ENCODE measurements at regions not wholly inside any gene's neighbourhood (a gene's known extent, or its start where the extent isn't known, plus 50 kb on each side); places are given as distances from the start of the nearest gene placed in this dataset.
"Not testable (repeated sequence)": the region's sequence is repeated elsewhere in the genome, so short reads cannot be mapped to it uniquely, and the experiment has no call there.

- WGBS, 2 experiments (ENCODE audit: insufficient coverage in 2 of 2): 91 to 100% methylated on average over 1 of the region's 1 CpG
- no peak overlapping the region for H3K4me3 ChIP-seq (ENCODE audit: extremely low read depth, insufficient read depth, low read length, poor library complexity, severe bottlenecking)
These were observed 775.5 kb downstream of the RNF144A start for GRCh38 chr2:7692657-7693161.

GRCh38 chr2:7693246-7694075 is 776.2 kb downstream of the RNF144A start:
- Histone ChIP-seq H3K36me3 (ENCODE audit: control insufficient read depth, insufficient read depth, low read length) (no peaks in the 10 kb centered on the region), H3K4me3 (ENCODE audit: extremely low read depth, insufficient read depth, low read length, poor library complexity, severe bottlenecking) (no peak overlapping the region), H3K4me1 (ENCODE audit: control insufficient read depth, insufficient read depth, low read length, poor library complexity, severe bottlenecking) (no peaks in the 10 kb centered on the region), H3K9me3 (ENCODE audit: control insufficient read depth, low read length) (no peaks in the 10 kb centered on the region), H3K27ac (ENCODE audit: low read depth, low read length, severe bottlenecking) (no peak overlapping the region)
- WGBS, 2 experiments (ENCODE audit: insufficient coverage in 2 of 2): 86 to 89% methylated on average over 7 to 9 of the region's 9 CpGs

More at GRCh38 chr2:7692657-7693161, 775.5 kb downstream of the RNF144A start:
- Histone ChIP-seq H3K9me3 (ENCODE audit: control insufficient read depth, low read length) (no peaks in the 10 kb centered on the region), H3K36me3 (ENCODE audit: control insufficient read depth, insufficient read depth, low read length) (no peaks in the 10 kb centered on the region), H3K27ac (ENCODE audit: low read depth, low read length, severe bottlenecking) (no peak overlapping the region), H3K4me1 (ENCODE audit: control insufficient read depth, insufficient read depth, low read length, poor library complexity, severe bottlenecking) (no peaks in the 10 kb centered on the region)

- no peaks in the 10 kb centered on the region for H3K4me1 ChIP-seq (ENCODE audit: control insufficient read depth, insufficient read depth, low read length, poor library complexity, severe bottlenecking)
- H3K9me3 ChIP-seq (ENCODE audit: control insufficient read depth, low read length): no peaks in the 10 kb centered on the region
- no peak overlapping the region for H3K27ac ChIP-seq (ENCODE audit: low read depth, low read length, severe bottlenecking)
- no peaks in the 10 kb centered on the region for H3K36me3 ChIP-seq (ENCODE audit: control insufficient read depth, insufficient read depth, low read length)
- H3K4me3 ChIP-seq (ENCODE audit: extremely low read depth, insufficient read depth, low read length, poor library complexity, severe bottlenecking): no peak overlapping the region
- WGBS, 2 experiments (ENCODE audit: insufficient coverage in 2 of 2): 89 to 95% methylated on average over 8 to 11 of the region's 12 CpGs
These were observed 777.1 kb downstream of the RNF144A start for GRCh38 chr2:7694076-7694985.

GRCh38 chr2:7696556-7696955 is 779.3 kb downstream of the RNF144A start:
- H3K36me3 ChIP-seq (ENCODE audit: control insufficient read depth, insufficient read depth, low read length): not testable (repeated sequence)

GRCh38 chr2:7697052-7697451 is 779.8 kb downstream of the RNF144A start:
- H3K27ac ChIP-seq (ENCODE audit: low read depth, low read length, severe bottlenecking): no peak overlapping the region
- no peaks in the 10 kb centered on the region for H3K9me3 ChIP-seq (ENCODE audit: control insufficient read depth, low read length)
- peaks cover 7% of the 10 kb centered on the region for H3K4me1 ChIP-seq (ENCODE audit: control insufficient read depth, insufficient read depth, low read length, poor library complexity, severe bottlenecking)
- 91 to 94% methylated on average over 6 to 7 of the region's 9 CpGs for WGBS, 2 experiments (ENCODE audit: insufficient coverage in 2 of 2)
- no peak overlapping the region for H3K4me3 ChIP-seq (ENCODE audit: extremely low read depth, insufficient read depth, low read length, poor library complexity, severe bottlenecking)
- no peaks in the 10 kb centered on the region for H3K36me3 ChIP-seq (ENCODE audit: control insufficient read depth, insufficient read depth, low read length)

More at GRCh38 chr2:7696556-7696955, 779.3 kb downstream of the RNF144A start:
- H3K9me3 ChIP-seq (ENCODE audit: control insufficient read depth, low read length); H3K27ac ChIP-seq (ENCODE audit: low read depth, low read length, severe bottlenecking); H3K4me3 ChIP-seq (ENCODE audit: extremely low read depth, insufficient read depth, low read length, poor library complexity, severe bottlenecking); H3K4me1 ChIP-seq (ENCODE audit: control insufficient read depth, insufficient read depth, low read length, poor library complexity, severe bottlenecking): not testable (repeated sequence)
- WGBS, 2 experiments (ENCODE audit: insufficient coverage in 2 of 2): 85 to 97% methylated on average over 4 to 5 of the region's 6 CpGs

GRCh38 chr2:7701791-7702190 is 784.6 kb downstream of the RNF144A start:
- WGBS, 2 experiments (ENCODE audit: insufficient coverage in 2 of 2): 100% methylated on average over 1 of the region's 1 CpG

GRCh38 chr2:7703048-7703447 is 785.8 kb downstream of the RNF144A start:
- no peak overlapping the region for H3K4me3 ChIP-seq (ENCODE audit: extremely low read depth, insufficient read depth, low read length, poor library complexity, severe bottlenecking)
- peaks cover 31% of the 10 kb centered on the region for H3K4me1 ChIP-seq (ENCODE audit: control insufficient read depth, insufficient read depth, low read length, poor library complexity, severe bottlenecking)
- no peak overlapping the region for H3K27ac ChIP-seq (ENCODE audit: low read depth, low read length, severe bottlenecking)
- H3K36me3 ChIP-seq (ENCODE audit: control insufficient read depth, insufficient read depth, low read length): no peaks in the 10 kb centered on the region
- no peaks in the 10 kb centered on the region for H3K9me3 ChIP-seq (ENCODE audit: control insufficient read depth, low read length)

More at GRCh38 chr2:7701791-7702190, 784.6 kb downstream of the RNF144A start:
- peaks cover 19% of the 10 kb centered on the region for H3K4me1 ChIP-seq (ENCODE audit: control insufficient read depth, insufficient read depth, low read length, poor library complexity, severe bottlenecking)
- H3K4me3 ChIP-seq (ENCODE audit: extremely low read depth, insufficient read depth, low read length, poor library complexity, severe bottlenecking): no peak overlapping the region
- peak overlapping the region; percentile 41 for H3K27ac ChIP-seq (ENCODE audit: low read depth, low read length, severe bottlenecking)
- no peaks in the 10 kb centered on the region for H3K9me3 ChIP-seq (ENCODE audit: control insufficient read depth, low read length)
- no peaks in the 10 kb centered on the region for H3K36me3 ChIP-seq (ENCODE audit: control insufficient read depth, insufficient read depth, low read length)

- H3K27ac ChIP-seq (ENCODE audit: low read depth, low read length, severe bottlenecking): no peak overlapping the region
- H3K4me1 ChIP-seq (ENCODE audit: control insufficient read depth, insufficient read depth, low read length, poor library complexity, severe bottlenecking): peaks cover 36% of the 10 kb centered on the region
- H3K36me3 ChIP-seq (ENCODE audit: control insufficient read depth, insufficient read depth, low read length): no peaks in the 10 kb centered on the region
- no peaks in the 10 kb centered on the region for H3K9me3 ChIP-seq (ENCODE audit: control insufficient read depth, low read length)
- no peak overlapping the region for H3K4me3 ChIP-seq (ENCODE audit: extremely low read depth, insufficient read depth, low read length, poor library complexity, severe bottlenecking)
- WGBS, 2 experiments (ENCODE audit: insufficient coverage in 2 of 2): 30 to 32% methylated on average over 1 to 3 of the region's 5 CpGs
These were observed 786.4 kb downstream of the RNF144A start for GRCh38 chr2:7703543-7704144.

- WGBS, 2 experiments (ENCODE audit: insufficient coverage in 2 of 2): 67 to 93% methylated on average over 2 to 5 of the region's 6 CpGs
- Histone ChIP-seq H3K9me3 (ENCODE audit: control insufficient read depth, low read length) (no peaks in the 10 kb centered on the region), H3K36me3 (ENCODE audit: control insufficient read depth, insufficient read depth, low read length) (no peaks in the 10 kb centered on the region), H3K4me3 (ENCODE audit: extremely low read depth, insufficient read depth, low read length, poor library complexity, severe bottlenecking) (no peak overlapping the region), H3K4me1 (ENCODE audit: control insufficient read depth, insufficient read depth, low read length, poor library complexity, severe bottlenecking) (peaks cover 36% of the 10 kb centered on the region), H3K27ac (ENCODE audit: low read depth, low read length, severe bottlenecking) (no peak overlapping the region)
These were observed 787.2 kb downstream of the RNF144A start for GRCh38 chr2:7704296-7704865.

- no peak overlapping the region for H3K4me3 ChIP-seq (ENCODE audit: extremely low read depth, insufficient read depth, low read length, poor library complexity, severe bottlenecking)
- H3K27ac ChIP-seq (ENCODE audit: low read depth, low read length, severe bottlenecking): no peak overlapping the region
- H3K36me3 ChIP-seq (ENCODE audit: control insufficient read depth, insufficient read depth, low read length): no peaks in the 10 kb centered on the region
- 75 to 100% methylated on average over 1 to 2 of the region's 2 CpGs for WGBS, 2 experiments (ENCODE audit: insufficient coverage in 2 of 2)
- peaks cover 32% of the 10 kb centered on the region for H3K4me1 ChIP-seq (ENCODE audit: control insufficient read depth, insufficient read depth, low read length, poor library complexity, severe bottlenecking)
- no peaks in the 10 kb centered on the region for H3K9me3 ChIP-seq (ENCODE audit: control insufficient read depth, low read length)
These were observed 789.6 kb downstream of the RNF144A start for GRCh38 chr2:7706791-7707190.

Data from mesodermal cell (in vitro differentiated cells).